ENCODE measurements at regions not wholly inside any gene's neighbourhood (a gene's known extent, or its start where the extent isn't known, plus 50 kb on each side); places are given as distances from the start of the nearest gene placed in this dataset.

- no peak for TF ChIP-seq ATF3 (CRISPR knock-in tag; conservative IDR thresholded peaks at IDR 0.05)
- no peak for TF ChIP-seq IRF2 (CRISPR knock-in tag; IDR thresholded peaks at IDR 0.05; ENCODE audit: borderline replicate concordance, low read depth)
- TF ChIP-seq ZNF396 (CRISPR knock-in tag; IDR thresholded peaks at IDR 0.05; ENCODE audit: borderline replicate concordance), result no peak
- TF ChIP-seq GTF2I (CRISPR knock-in tag; conservative IDR thresholded peaks at IDR 0.05), result no peak
- TF ChIP-seq GABPB1 (CRISPR knock-in tag; IDR thresholded peaks at IDR 0.05), result no peak
- no peak for TF ChIP-seq NFATC4 (CRISPR knock-in tag; IDR thresholded peaks at IDR 0.05)
- no peak for TF ChIP-seq GRHL2 (CRISPR knock-in tag; IDR thresholded peaks at IDR 0.05; ENCODE audit: insufficient replicate concordance, severe bottlenecking)
- TF ChIP-seq TP53 (CRISPR knock-in tag; IDR thresholded peaks at IDR 0.05), result no peak
- TF ChIP-seq E2F5 (CRISPR knock-in tag; IDR thresholded peaks at IDR 0.05), result no peak
- TF ChIP-seq SMAD3 (CRISPR knock-in tag; IDR thresholded peaks at IDR 0.05; ENCODE audit: borderline replicate concordance), result no peak
- TF ChIP-seq ZNF425 (CRISPR knock-in tag; conservative IDR thresholded peaks at IDR 0.05), result no peak
- TF ChIP-seq ATF1 (CRISPR knock-in tag; IDR thresholded peaks at IDR 0.05), result no peak
- TF ChIP-seq HMGA2 (CRISPR knock-in tag; IDR thresholded peaks at IDR 0.05), result no peak
- no peak for TF ChIP-seq ZNF416 (CRISPR knock-in tag; IDR thresholded peaks at IDR 0.05)
- TF ChIP-seq ZMAT4 (CRISPR knock-in tag; IDR thresholded peaks at IDR 0.05), result no peak
- TF ChIP-seq RELA (CRISPR knock-in tag; IDR thresholded peaks at IDR 0.05; ENCODE audit: borderline replicate concordance), result no peak
- DNase-seq (ENCODE audit: low spot score) (no peak), ATAC-seq (no peak)
- ChIA-PET POLR2A (no interaction called here), CTCF (no interaction called here)
- Mint-ChIP-seq H3K4me3 (no peak overlapping the region), H3K9me3 (peaks cover 66% of the 10 kb centered on the region), H3K27me3 (ENCODE audit: low read depth) (peaks cover 2% of the 10 kb centered on the region; the same call in 1 of the 2 replicates), H3K36me3 (peaks cover 51% of the 10 kb centered on the region), H3K27ac (peak overlapping the region; percentile 21; the same call in 1 of the 2 replicates), H3K4me1 (peaks cover 19% of the 10 kb centered on the region)
Observed at GRCh38 chr2:77831060-77831459, 308.9 kb upstream of the LRRTM4 start.

GRCh38 chr2:77831471-77831870, 309.3 kb upstream of the LRRTM4 start:
- ATAC-seq (no peak), DNase-seq (ENCODE audit: low spot score) (no peak)
- no peak overlapping the region for H3K4me3 Mint-ChIP-seq
- H3K36me3 Mint-ChIP-seq, result peaks cover 55% of the 10 kb centered on the region
- peaks cover 2% of the 10 kb centered on the region; the same call in 1 of the 2 replicates for H3K27me3 Mint-ChIP-seq (ENCODE audit: low read depth)
- CTCF ChIA-PET, result no interaction called here
- peaks cover 68% of the 10 kb centered on the region for H3K9me3 Mint-ChIP-seq
- H3K27ac Mint-ChIP-seq, result no peak overlapping the region
- POLR2A ChIA-PET, result no interaction called here
- peaks cover 19% of the 10 kb centered on the region for H3K4me1 Mint-ChIP-seq
- no peak for TF ChIP-seq PRRX2 (CRISPR knock-in tag; IDR thresholded peaks at IDR 0.05)
- TF ChIP-seq ERG (CRISPR knock-in tag; IDR thresholded peaks at IDR 0.05), result no peak
- no peak for TF ChIP-seq TP53 (CRISPR knock-in tag; IDR thresholded peaks at IDR 0.05)
- no peak for TF ChIP-seq ARID4B (CRISPR knock-in tag; IDR thresholded peaks at IDR 0.05; ENCODE audit: borderline replicate concordance)
- TF ChIP-seq ZNF423 (CRISPR knock-in tag; IDR thresholded peaks at IDR 0.05), result no peak
- TF ChIP-seq CTCF (IDR thresholded peaks at IDR 0.05), result no peak
- TF ChIP-seq NR3C1 (CRISPR knock-in tag; conservative IDR thresholded peaks at IDR 0.05; ENCODE audit: low read depth), result no peak
- TF ChIP-seq PREB (CRISPR knock-in tag; IDR thresholded peaks at IDR 0.05; ENCODE audit: borderline replicate concordance), result no peak
- TF ChIP-seq ETV6 (CRISPR knock-in tag; IDR thresholded peaks at IDR 0.05), result no peak
- TF ChIP-seq ZNF138 (CRISPR knock-in tag; conservative IDR thresholded peaks at IDR 0.05), result no peak
